Endothelial cell of umbilical vein (primary cell): ENCODE measurements at regions not wholly inside any gene's neighbourhood (a gene's known extent, or its start where the extent isn't known, plus 50 kb on each side); places are given as distances from the start of the nearest gene placed in this dataset.
"Not testable (repeated sequence)": the region's sequence is repeated elsewhere in the genome, so short reads cannot be mapped to it uniquely, and the experiment has no call there.

ENCODE experiments used
- CTCF ChIP-seq, 2 donors: IDR thresholded peaks; 1 replicate in 1 of 2; 2 replicates in 1 of 2; pipeline ENCODE4 v1.5.1; 2011; ENCODE audit warnings: low read length in 2 of 2, mild to moderate bottlenecking in 2 of 2, moderate library complexity in 2 of 2, control low read depth in 1 of 2, inconsistent platforms in 1 of 2, low read depth in 1 of 2; ENCODE audit not compliant: insufficient read depth in 1 of 2; ENCODE audit errors: extremely low read depth in 1 of 2
- JUN ChIP-seq: IDR thresholded peaks from 2 replicates; pipeline ENCODE4 v1.6.1; 2011; ENCODE audit warnings: borderline replicate concordance, low read depth; ENCODE audit not compliant: insufficient read length, insufficient read depth
- POLR2A ChIP-seq: IDR thresholded peaks from 2 replicates; pipeline ENCODE4 v1.6.1; 2012; ENCODE audit warnings: low read depth, mild to moderate bottlenecking, control low read depth, low read length
- POLR2AphosphoS5 ChIP-seq: IDR thresholded peaks from 2 replicates; pipeline ENCODE4 v1.6.1; 2012; ENCODE audit warnings: low read depth, mild to moderate bottlenecking, control low read depth, low read length, moderate library complexity; ENCODE audit not compliant: insufficient read depth
- TF ChIP-seq, protein P1 (sequence below): IDR thresholded peaks from 2 replicates; pipeline ENCODE4 v1.6.1; 2011; ENCODE audit not compliant: insufficient read depth, insufficient read length

DNA sequence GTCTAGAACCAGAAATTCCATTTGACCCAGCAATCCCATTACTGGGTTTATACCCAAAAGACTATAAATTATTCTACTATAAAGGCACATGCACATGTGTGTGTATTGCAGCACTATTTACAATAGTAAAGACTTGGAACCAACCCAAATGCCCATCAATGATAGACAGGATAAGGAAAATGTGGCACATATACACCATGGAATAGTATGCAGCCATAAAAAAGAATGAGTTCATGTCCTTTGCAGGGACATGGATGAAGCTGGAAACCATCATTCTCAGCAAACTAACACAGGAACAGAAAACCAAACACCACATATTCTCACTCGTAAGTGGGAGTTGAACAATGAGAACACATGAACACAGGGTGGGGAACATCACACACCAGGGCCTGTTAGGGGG is 57.0 kb downstream of the XCL2 start:
- not testable (repeated sequence) for TF ChIP-seq POLR2AphosphoS5; JUN; POLR2A; CTCF (IDR thresholded peaks at IDR 0.05; ENCODE audit: extremely low read depth in 1 of 2, insufficient read depth in 1 of 2, low read depth in 1 of 2, low read length in 2 of 2)
- TF ChIP-seq, protein P1, sequence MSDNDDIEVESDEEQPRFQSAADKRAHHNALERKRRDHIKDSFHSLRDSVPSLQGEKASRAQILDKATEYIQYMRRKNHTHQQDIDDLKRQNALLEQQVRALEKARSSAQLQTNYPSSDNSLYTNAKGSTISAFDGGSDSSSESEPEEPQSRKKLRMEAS: not testable (repeated sequence)
